ENCODE measurements at regions not wholly inside any gene's neighbourhood (a gene's known extent, or its start where the extent isn't known, plus 50 kb on each side); places are given as distances from the start of the nearest gene placed in this dataset.

DNA sequence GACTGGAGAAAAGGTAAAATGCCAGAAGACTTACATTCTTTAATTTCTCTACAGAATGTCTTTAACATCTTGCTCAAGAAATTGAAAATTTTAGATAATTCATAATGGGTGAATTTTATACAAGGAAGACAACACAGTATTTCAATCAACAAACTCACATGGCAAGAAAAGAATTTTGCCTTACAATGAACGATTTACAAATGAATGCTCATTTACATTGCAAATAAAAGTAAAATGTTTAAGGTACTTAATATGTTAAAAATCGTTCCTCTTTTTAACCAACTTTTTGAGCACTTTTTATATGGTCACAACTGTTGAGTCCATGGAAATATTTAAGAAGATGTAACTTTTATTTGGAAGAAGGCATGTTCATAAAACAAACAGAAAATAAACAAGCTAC lies 174.8 kb upstream of the UBE2E2 start:
- TF ChIP-seq, protein P1, sequence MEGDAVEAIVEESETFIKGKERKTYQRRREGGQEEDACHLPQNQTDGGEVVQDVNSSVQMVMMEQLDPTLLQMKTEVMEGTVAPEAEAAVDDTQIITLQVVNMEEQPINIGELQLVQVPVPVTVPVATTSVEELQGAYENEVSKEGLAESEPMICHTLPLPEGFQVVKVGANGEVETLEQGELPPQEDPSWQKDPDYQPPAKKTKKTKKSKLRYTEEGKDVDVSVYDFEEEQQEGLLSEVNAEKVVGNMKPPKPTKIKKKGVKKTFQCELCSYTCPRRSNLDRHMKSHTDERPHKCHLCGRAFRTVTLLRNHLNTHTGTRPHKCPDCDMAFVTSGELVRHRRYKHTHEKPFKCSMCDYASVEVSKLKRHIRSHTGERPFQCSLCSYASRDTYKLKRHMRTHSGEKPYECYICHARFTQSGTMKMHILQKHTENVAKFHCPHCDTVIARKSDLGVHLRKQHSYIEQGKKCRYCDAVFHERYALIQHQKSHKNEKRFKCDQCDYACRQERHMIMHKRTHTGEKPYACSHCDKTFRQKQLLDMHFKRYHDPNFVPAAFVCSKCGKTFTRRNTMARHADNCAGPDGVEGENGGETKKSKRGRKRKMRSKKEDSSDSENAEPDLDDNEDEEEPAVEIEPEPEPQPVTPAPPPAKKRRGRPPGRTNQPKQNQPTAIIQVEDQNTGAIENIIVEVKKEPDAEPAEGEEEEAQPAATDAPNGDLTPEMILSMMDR (IDR thresholded peaks at IDR 0.05; ENCODE audit: low read length): no peak
- no peak for TF ChIP-seq EZH2 (IDR thresholded peaks at IDR 0.05; ENCODE audit: borderline replicate concordance, low read length)
